Adrenal gland (tissue), 9 donors: ENCODE measurements at regions not wholly inside any gene's neighbourhood (a gene's known extent, or its start where the extent isn't known, plus 50 kb on each side); places are given as distances from the start of the nearest gene placed in this dataset.

ENCODE experiments used
- DNase-seq, 7 donors: peaks; one replicate each; pipeline ENCODE4 v3.0.0-alpha.2; 2019 to 2020
- H3K27ac ChIP-seq, 5 donors: fragments of 200-600 bp; sonication (generic) in 4 of 5; 1 replicate in 3 of 5; 2 replicates in 2 of 5; pipeline versions ENCODE4 v1.5.1 to v1.8.0; 2016 to 2020; ENCODE audit warnings: mild to moderate bottlenecking in 1 of 5
- H3K27me3 ChIP-seq: fragments of 200-600 bp; 2 replicates; pipeline ENCODE4 v1.8.0; 2021
- H3K36me3 ChIP-seq, 2 donors: fragments of 200-600 bp; replicated peaks in 1 of 2; 1 replicate in 1 of 2; 2 replicates in 1 of 2; pipeline versions ENCODE4 v1.5.1 to v1.8.0; 2018 to 2022
- H3K4me1 ChIP-seq, 2 donors: fragments of 200-600 bp; replicated peaks in 1 of 2; 1 replicate in 1 of 2; 2 replicates in 1 of 2; pipeline versions ENCODE4 v1.5.1 to v1.8.0; 2018 to 2021
- H3K4me3 ChIP-seq, 4 donors: fragments of 200-600 bp; sonication (generic) in 3 of 4; one replicate each; pipeline ENCODE4 v1.5.1; 2016 to 2018
- H3K9me3 ChIP-seq, 3 donors: fragments of 200-600 bp; sonication (generic) in 1 of 3; replicated peaks in 1 of 3; 1 replicate in 2 of 3; 2 replicates in 1 of 3; pipeline versions ENCODE4 v1.5.1 to v1.8.0; 2016 to 2021
- CTCF ChIP-seq, 6 experiments: fragments of 450-650 bp in 4 of 6; fragments of 200-600 bp in 2 of 6; sonication (generic) in 1 of 6; IDR thresholded peaks; 1 replicate in 5 of 6; 2 replicates in 1 of 6; pipeline versions ENCODE4 v1.5.1 to v1.8.0; 2016 to 2021; ENCODE audit warnings: antibody characterized with exemption in 6 of 6, mild to moderate bottlenecking in 2 of 6, moderate library complexity in 1 of 6
- POLR2A ChIP-seq, 2 donors: fragments of 450-650 bp; IDR thresholded peaks; one replicate each; pipeline ENCODE4 v1.6.1; 2017; ENCODE audit warnings: antibody characterized with exemption in 2 of 2, mild to moderate bottlenecking in 2 of 2, moderate library complexity in 1 of 2
- WGBS, 4 donors: extraction: QIAGEN DNeasy Blood & Tissue Kit in 2 of 4; methylation state at CpG; one replicate each; pipeline versions ENCODE4 v1.1.5 to v1.1.7; 2013 to 2017; 5-methylcytosine and 5-hydroxymethylcytosine counted together
- intact Hi-C, 2 donors: fragments of 100-400 bp; cut with DNase I; formaldehyde crosslinking; loops; one replicate each; pipeline versions ENCODE4 v1.14.1 to v1.15.0; 2022 to 2023
- donor health status: healthy with polysubstance abuse.
- donor health status: Bipolar disorder and iron deficiency.
- donor health status: DM: yes; HTN: yes; CAD: no.
- donor health status: DM: no; HTN: no; CAD: no.
- donor health status: DM: no; HTN: no; CAD: no.

GRCh38 chr9:87198716-87199115, 251.4 kb upstream of the GAS1 start:
- no peak for DNase-seq
- Histone ChIP-seq H3K27ac (no peak overlapping the region), H3K36me3 (no peaks in the 10 kb centered on the region), H3K9me3 (no peaks in the 10 kb centered on the region), H3K4me1 (no peaks in the 10 kb centered on the region), H3K27me3 (no peaks in the 10 kb centered on the region), H3K4me3 (no peak overlapping the region)
- intact Hi-C loops: no loop called here
- no peak for TF ChIP-seq POLR2A (IDR thresholded peaks at IDR 0.05)
- no peak for TF ChIP-seq CTCF (IDR thresholded peaks at IDR 0.05)
- 36 to 77% (median 58%) methylated on average over 3 of the region's 3 CpGs for WGBS, 4 donors

- no peaks in the 10 kb centered on the region for H3K36me3 ChIP-seq
- no peaks in the 10 kb centered on the region for H3K27me3 ChIP-seq
- no peaks in the 10 kb centered on the region for H3K9me3 ChIP-seq
- H3K27ac ChIP-seq: no peak overlapping the region
- H3K4me1 ChIP-seq: no peaks in the 10 kb centered on the region
- H3K4me3 ChIP-seq: no peak overlapping the region
- 63 to 77% (median 69%) methylated on average over 5 of the region's 5 CpGs for WGBS, 4 donors
- no peak for TF ChIP-seq CTCF (IDR thresholded peaks at IDR 0.05)
- TF ChIP-seq POLR2A (IDR thresholded peaks at IDR 0.05): no peak
- intact Hi-C loops: no loop called here
- DNase-seq: no peak
These were observed 252.0 kb upstream of the GAS1 start for GRCh38 chr9:87199278-87199677.

GRCh38 chr9:87199782-87200181, 252.5 kb upstream of the GAS1 start:
- no peak for DNase-seq
- Histone ChIP-seq H3K36me3 (no peaks in the 10 kb centered on the region), H3K4me1 (no peaks in the 10 kb centered on the region), H3K27me3 (no peaks in the 10 kb centered on the region), H3K9me3 (no peaks in the 10 kb centered on the region), H3K27ac (no peak overlapping the region), H3K4me3 (no peak overlapping the region)
- 68 to 86% (median 79%) methylated on average over 4 of the region's 4 CpGs for WGBS, 4 donors
- intact Hi-C loops: no loop called here
- TF ChIP-seq CTCF (IDR thresholded peaks at IDR 0.05) (no peak), POLR2A (IDR thresholded peaks at IDR 0.05) (no peak)

DNA sequence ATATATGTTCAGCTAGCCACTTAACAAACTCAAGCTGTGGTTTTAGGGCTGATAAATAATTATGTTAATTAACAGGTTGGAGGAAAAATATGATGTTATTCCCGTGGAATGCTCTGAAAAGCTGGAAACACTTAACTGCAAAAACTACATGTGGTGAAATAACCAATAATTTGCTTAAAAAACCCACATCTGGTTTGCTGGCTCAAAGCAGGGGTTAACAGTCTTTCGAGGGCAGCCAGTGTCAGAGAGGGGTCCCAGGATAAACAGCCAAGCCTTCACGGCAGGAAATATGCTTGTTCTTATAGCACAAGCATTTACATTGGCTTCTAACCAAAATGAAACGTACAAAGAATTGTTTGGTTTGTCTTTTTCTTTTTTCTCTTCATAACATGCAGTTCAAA, 254.0 kb upstream of the GAS1 start:
- H3K27me3 ChIP-seq: no peaks in the 10 kb centered on the region
- no peak for DNase-seq
- no peaks in the 10 kb centered on the region for H3K4me1 ChIP-seq
- no peaks in the 10 kb centered on the region for H3K36me3 ChIP-seq
- no peak overlapping the region for H3K27ac ChIP-seq
- H3K4me3 ChIP-seq: no peak overlapping the region
- WGBS, 4 donors: 34 to 51% (median 45%) methylated on average over 4 of the region's 4 CpGs
- H3K9me3 ChIP-seq: no peaks in the 10 kb centered on the region
- no peak for TF ChIP-seq CTCF (IDR thresholded peaks at IDR 0.05)
- TF ChIP-seq POLR2A (IDR thresholded peaks at IDR 0.05): no peak
- intact Hi-C loops: no loop called here
